ENCODE measurements at regions not wholly inside any gene's neighbourhood (a gene's known extent, or its start where the extent isn't known, plus 50 kb on each side); places are given as distances from the start of the nearest gene placed in this dataset.

GRCh38 chrX:40449956-40450706, 130.6 kb upstream of the ATP6AP2 start:
- intact Hi-C loops (cut with DNase I): no loop called here
- DNase-seq (ENCODE audit: low spot score in 2 of 2): no peak

GRCh38 chrX:40449396-40449795, 131.4 kb upstream of the ATP6AP2 start:
- Histone ChIP-seq H3K27me3 (no peaks in the 10 kb centered on the region), H3K9me3 (no peaks in the 10 kb centered on the region), H3K27ac (no peak overlapping the region), H3K4me1 (no peaks in the 10 kb centered on the region), H3K36me3 (no peaks in the 10 kb centered on the region), H3K4me3 (no peak overlapping the region)
- intact Hi-C loops (cut with DNase I): no loop called here
- DNase-seq (ENCODE audit: low spot score in 2 of 2): no peak
- TF ChIP-seq CTCF (IDR thresholded peaks at IDR 0.05): no peak

More at GRCh38 chrX:40449956-40450706, 130.6 kb upstream of the ATP6AP2 start:
- no peaks in the 10 kb centered on the region for H3K27me3 ChIP-seq
- no peak for TF ChIP-seq CTCF (IDR thresholded peaks at IDR 0.05)
- no peak overlapping the region for H3K4me3 ChIP-seq
- no peaks in the 10 kb centered on the region for H3K36me3 ChIP-seq
- H3K9me3 ChIP-seq: no peaks in the 10 kb centered on the region
- H3K27ac ChIP-seq: no peak overlapping the region
- H3K4me1 ChIP-seq: no peaks in the 10 kb centered on the region

- no peaks in the 10 kb centered on the region for H3K4me1 ChIP-seq
- TF ChIP-seq CTCF (IDR thresholded peaks at IDR 0.05): no peak
- intact Hi-C loops (cut with DNase I): no loop called here
- H3K27me3 ChIP-seq: no peaks in the 10 kb centered on the region
- no peaks in the 10 kb centered on the region for H3K9me3 ChIP-seq
- H3K27ac ChIP-seq: no peak overlapping the region
- no peaks in the 10 kb centered on the region for H3K36me3 ChIP-seq
- DNase-seq (ENCODE audit: low spot score in 2 of 2): no peak
- H3K4me3 ChIP-seq: no peak overlapping the region
Observed at GRCh38 chrX:40448793-40449192, 132.0 kb upstream of the ATP6AP2 start.

- Histone ChIP-seq H3K4me3 (no peak overlapping the region), H3K36me3 (no peaks in the 10 kb centered on the region), H3K27me3 (no peaks in the 10 kb centered on the region), H3K4me1 (no peaks in the 10 kb centered on the region), H3K9me3 (no peaks in the 10 kb centered on the region), H3K27ac (no peak overlapping the region)
- intact Hi-C loops (cut with DNase I): no loop called here
- TF ChIP-seq CTCF (IDR thresholded peaks at IDR 0.05): no peak
- DNase-seq (ENCODE audit: low spot score in 2 of 2): no peak
Observed at GRCh38 chrX:40446921-40447320, 133.8 kb upstream of the ATP6AP2 start.

GRCh38 chrX:40445691-40446090, 135.1 kb upstream of the ATP6AP2 start:
- Histone ChIP-seq H3K27me3 (no peaks in the 10 kb centered on the region), H3K36me3 (no peaks in the 10 kb centered on the region), H3K9me3 (no peaks in the 10 kb centered on the region), H3K27ac (no peak overlapping the region), H3K4me3 (no peak overlapping the region), H3K4me1 (no peaks in the 10 kb centered on the region)
- TF ChIP-seq CTCF (IDR thresholded peaks at IDR 0.05): no peak
- intact Hi-C loops (cut with DNase I): no loop called here
- no peak for DNase-seq (ENCODE audit: low spot score in 2 of 2)

Measured in ascending aorta (tissue), 2 donors.